GM18517 (cell line): ENCODE measurements at regions not wholly inside any gene's neighbourhood (a gene's known extent, or its start where the extent isn't known, plus 50 kb on each side); places are given as distances from the start of the nearest gene placed in this dataset.

Experiments used
- ATAC-seq: cut with Tn5 transposase; IDR thresholded peaks from one replicate; pipeline ENCODE4 v1.9.1; 2021; ENCODE audit warnings: mild to moderate bottlenecking, moderate library complexity; ENCODE audit not compliant: unreplicated experiment

GRCh38 chr3:124559846-124560574 is 170.2 kb upstream of the UMPS start:
- ATAC-seq: no peak

- ATAC-seq: no peak
Measured at GRCh38 chr3:124560666-124561215, 169.5 kb upstream of the UMPS start.

- no peak for ATAC-seq
Measured at GRCh38 chr3:124562769-124563168, 167.5 kb upstream of the UMPS start.

- no peak for ATAC-seq
Measured at GRCh38 chr3:124563376-124563775, 166.9 kb upstream of the UMPS start.

GRCh38 chr3:124565013-124565412 is 165.2 kb upstream of the UMPS start:
- no peak for ATAC-seq

- ATAC-seq: no peak
Measured at GRCh38 chr3:124565551-124565950, 164.7 kb upstream of the UMPS start.

GRCh38 chr3:124566701-124567100 is 163.6 kb upstream of the UMPS start:
- ATAC-seq: no peak

GRCh38 chr3:124567179-124567578 is 163.1 kb upstream of the UMPS start:
- no peak for ATAC-seq

- no peak for ATAC-seq
Measured at GRCh38 chr3:124569761-124570160, 160.5 kb upstream of the UMPS start.

- no peak for ATAC-seq
Measured at GRCh38 chr3:124570232-124570631, 160.0 kb upstream of the UMPS start.

GRCh38 chr3:124572851-124573405 is 157.3 kb upstream of the UMPS start:
- no peak for ATAC-seq

- ATAC-seq: no peak
Measured at GRCh38 chr3:124574012-124574411, 156.2 kb upstream of the UMPS start.

GRCh38 chr3:124576565-124577493 is 153.4 kb upstream of the UMPS start:
- ATAC-seq: no peak

GRCh38 chr3:124577494-124578167 is 152.6 kb upstream of the UMPS start:
- peak; percentile 73 for ATAC-seq

GRCh38 chr3:124579641-124580040 is 150.6 kb upstream of the UMPS start:
- ATAC-seq: no peak

GRCh38 chr3:124582196-124582595 is 148.1 kb upstream of the UMPS start:
- no peak for ATAC-seq

- ATAC-seq: no peak
Measured at GRCh38 chr3:124582621-124583395, 147.4 kb upstream of the UMPS start.

GRCh38 chr3:124584245-124584551 is 146.1 kb upstream of the UMPS start:
- ATAC-seq: no peak

GRCh38 chr3:124584552-124585391 is 145.5 kb upstream of the UMPS start:
- ATAC-seq: no peak
